ENCODE measurements at regions not wholly inside any gene's neighbourhood (a gene's known extent, or its start where the extent isn't known, plus 50 kb on each side); places are given as distances from the start of the nearest gene placed in this dataset.

DNA sequence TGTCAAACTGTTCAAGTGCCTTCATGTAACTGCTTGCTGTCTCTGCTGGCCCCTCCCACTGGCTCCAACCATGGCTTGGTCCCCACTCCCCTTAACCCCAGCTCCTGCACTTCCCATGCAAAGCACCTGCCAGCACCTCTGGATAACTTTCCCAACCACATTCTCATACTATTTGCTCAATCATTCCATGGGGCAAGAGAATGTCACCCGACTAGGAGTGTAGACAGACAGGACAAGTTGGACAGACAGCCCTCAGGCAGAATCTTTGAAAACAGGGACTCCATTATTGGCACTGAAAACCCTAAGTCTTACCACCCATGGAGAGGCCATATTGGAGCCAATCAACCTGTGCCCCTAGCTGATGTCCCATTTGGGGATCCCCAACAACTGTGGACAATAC, 246.5 kb downstream of the RPLP1 start:
- TF ChIP-seq, protein P1, sequence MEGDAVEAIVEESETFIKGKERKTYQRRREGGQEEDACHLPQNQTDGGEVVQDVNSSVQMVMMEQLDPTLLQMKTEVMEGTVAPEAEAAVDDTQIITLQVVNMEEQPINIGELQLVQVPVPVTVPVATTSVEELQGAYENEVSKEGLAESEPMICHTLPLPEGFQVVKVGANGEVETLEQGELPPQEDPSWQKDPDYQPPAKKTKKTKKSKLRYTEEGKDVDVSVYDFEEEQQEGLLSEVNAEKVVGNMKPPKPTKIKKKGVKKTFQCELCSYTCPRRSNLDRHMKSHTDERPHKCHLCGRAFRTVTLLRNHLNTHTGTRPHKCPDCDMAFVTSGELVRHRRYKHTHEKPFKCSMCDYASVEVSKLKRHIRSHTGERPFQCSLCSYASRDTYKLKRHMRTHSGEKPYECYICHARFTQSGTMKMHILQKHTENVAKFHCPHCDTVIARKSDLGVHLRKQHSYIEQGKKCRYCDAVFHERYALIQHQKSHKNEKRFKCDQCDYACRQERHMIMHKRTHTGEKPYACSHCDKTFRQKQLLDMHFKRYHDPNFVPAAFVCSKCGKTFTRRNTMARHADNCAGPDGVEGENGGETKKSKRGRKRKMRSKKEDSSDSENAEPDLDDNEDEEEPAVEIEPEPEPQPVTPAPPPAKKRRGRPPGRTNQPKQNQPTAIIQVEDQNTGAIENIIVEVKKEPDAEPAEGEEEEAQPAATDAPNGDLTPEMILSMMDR (IDR thresholded peaks at IDR 0.05) = no peak
- no peak for TF ChIP-seq EP300 (IDR thresholded peaks at IDR 0.05; ENCODE audit: low read depth)
